Heart right ventricle (tissue), 16 donors: ENCODE measurements at regions not wholly inside any gene's neighbourhood (a gene's known extent, or its start where the extent isn't known, plus 50 kb on each side); places are given as distances from the start of the nearest gene placed in this dataset.

Experiments
- ATAC-seq, 8 donors: fragments of 200-7000 bp; cut with Tn5 transposase; one replicate each; pipeline ENCODE4 v1.9.1; 2020; ENCODE audit warnings: mild to moderate bottlenecking in 8 of 8, moderate library complexity in 8 of 8, moderate number of reproducible peaks in 1 of 8
- DNase-seq, 2 donors: peaks; one replicate each; pipeline ENCODE4 v3.0.0-alpha.2; 2020
- H3K27ac ChIP-seq, 10 donors: fragments of 200-600 bp; sonication (generic) in 2 of 10; one replicate each; pipeline versions ENCODE4 v1.5.0 to v1.8.0; 2020 to 2022; ENCODE audit warnings: mild to moderate bottlenecking in 3 of 10
- H3K27me3 ChIP-seq, 7 donors: fragments of 200-600 bp; one replicate each; pipeline ENCODE4 v1.8.0; 2021 to 2022; ENCODE audit warnings: mild to moderate bottlenecking in 2 of 7
- H3K36me3 ChIP-seq, 9 donors: fragments of 200-600 bp; sonication (generic) in 1 of 9; one replicate each; pipeline versions ENCODE4 v1.5.0 to v1.8.0; 2020 to 2022; ENCODE audit warnings: mild to moderate bottlenecking in 2 of 9
- H3K4me1 ChIP-seq, 9 donors: fragments of 200-600 bp; sonication (generic) in 1 of 9; one replicate each; pipeline versions ENCODE4 v1.5.0 to v1.8.0; 2020 to 2022; ENCODE audit warnings: mild to moderate bottlenecking in 4 of 9
- H3K4me3 ChIP-seq, 10 donors: fragments of 200-600 bp; sonication (generic) in 2 of 10; one replicate each; pipeline versions ENCODE4 v1.5.0 to v1.8.0; 2020 to 2022; ENCODE audit warnings: mild to moderate bottlenecking in 7 of 10, moderate library complexity in 2 of 10
- H3K9me3 ChIP-seq, 11 donors: fragments of 200-600 bp in 10 of 11; sonication (generic) in 2 of 11; one replicate each; pipeline versions ENCODE4 v1.5.0 to v1.8.0; 2013 to 2022; ENCODE audit warnings: mild to moderate bottlenecking in 2 of 11, control low read depth in 1 of 11, moderate library complexity in 1 of 11
- CTCF ChIP-seq, 9 donors: fragments of 200-600 bp; sonication (generic) in 2 of 9; IDR thresholded peaks; one replicate each; pipeline versions ENCODE4 v1.5.0 to v1.8.0; 2021 to 2022; ENCODE audit warnings: antibody characterized with exemption in 9 of 9, mild to moderate bottlenecking in 5 of 9, moderate library complexity in 1 of 9
- WGBS, 2 donors: extraction: QIAGEN DNeasy Blood & Tissue Kit; methylation state at CpG; one replicate each; pipeline ENCODE4 v1.1.7; 2013; ENCODE audit warnings: inconsistent platforms in 1 of 2; 5-methylcytosine and 5-hydroxymethylcytosine counted together
- intact Hi-C, 10 donors: fragments of 100-400 bp; cut with DNase I; formaldehyde crosslinking; loops; one replicate each; pipeline versions ENCODE4 v1.11.1 to v1.14.2; 2022
- donor health status: Arrhythmogenic right ventricular cardiomyopathy.
- donor health status: ischemic (EF 13 %, LVEDD 7.1; RV severe dilation, severe dysfunction).
- donor health status: healthy with polysubstance abuse.
- donor health status: DM: no; HTN: yes; CAD: no.
- donor health status: DM: no; HTN: no; CAD: no.
- donor health status: ischemic (EF 25% LVEDD 6.9; RV normal size, moderate dysfunction).
- donor health status: ischemic (EF 25% LVEDD 5.7; RV mildly dilated, moderate dysfunction).
- donor health status: healthy.
- donor health status: DM: yes; HTN: yes; CAD: no.
- donor health status: Ischemic cardiomyopathy.
- donor health status: ischemic (EF 35%, LVEDD 5.7; RV mildly dilated, moderate dysfunction).
- donor health status: nonischemic (EF 11% LVEDD 7.7; RV severe dilation, severe dysfunction).
- donor health status: DM: yes; HTN: yes; CAD: no.
- donor health status: PGD.
- donor health status: ischemic (EF 29% LVEDD 5.4; RV normal size, mild dysfunction).
- donor health status: nonischemic (EF 23%, LVEDD 6.1; RV moderate dilation, normal function).

GRCh38 chr3:76615719-76616118, 424.2 kb upstream of the ROBO2 start:
- Histone ChIP-seq H3K36me3 (no peaks in the 10 kb centered on the region), H3K4me3 (no peak overlapping the region), H3K27ac (no peak overlapping the region), H3K4me1 (no peaks in the 10 kb centered on the region), H3K9me3 (no peaks in the 10 kb centered on the region), H3K27me3 (no peaks in the 10 kb centered on the region)
- ATAC-seq, result no peak
- WGBS, 2 donors, result 30 to 47% methylated on average over 1 of the region's 1 CpG
- TF ChIP-seq CTCF (IDR thresholded peaks at IDR 0.05), result no peak
- intact Hi-C loops, result no loop called here
- no peak for DNase-seq

GRCh38 chr3:76624164-76624563, 415.7 kb upstream of the ROBO2 start:
- intact Hi-C loops, result no loop called here
- TF ChIP-seq CTCF (IDR thresholded peaks at IDR 0.05), result no peak
- H3K9me3 ChIP-seq, result peaks cover 0 to 8% (median 0%) of the 10 kb centered on the region in 11 donors
- no peak overlapping the region for H3K27ac ChIP-seq
- no peaks in the 10 kb centered on the region for H3K27me3 ChIP-seq
- no peaks in the 10 kb centered on the region for H3K4me1 ChIP-seq
- 80 to 81% methylated on average over 6 of the region's 6 CpGs for WGBS, 2 donors
- H3K4me3 ChIP-seq, result no peak overlapping the region
- H3K36me3 ChIP-seq, result no peaks in the 10 kb centered on the region
- DNase-seq, result no peak
- ATAC-seq, result no peak

GRCh38 chr3:76627236-76627635, 412.7 kb upstream of the ROBO2 start:
- Histone ChIP-seq H3K27me3 (no peaks in the 10 kb centered on the region), H3K36me3 (no peaks in the 10 kb centered on the region), H3K4me3 (no peak overlapping the region), H3K9me3 (peaks cover 0 to 8% (median 0%) of the 10 kb centered on the region in 11 donors), H3K4me1 (no peaks in the 10 kb centered on the region), H3K27ac (no peak overlapping the region)
- TF ChIP-seq CTCF (IDR thresholded peaks at IDR 0.05), result no peak
- no peak for ATAC-seq
- DNase-seq, result no peak
- intact Hi-C loops, result no loop called here
- 35 to 52% methylated on average over 4 of the region's 4 CpGs for WGBS, 2 donors

GRCh38 chr3:76631251-76631650, 408.6 kb upstream of the ROBO2 start:
- no peak for TF ChIP-seq CTCF (IDR thresholded peaks at IDR 0.05)
- no peaks in the 10 kb centered on the region for H3K9me3 ChIP-seq
- no peaks in the 10 kb centered on the region for H3K4me1 ChIP-seq
- 82 to 87% methylated on average over 4 of the region's 4 CpGs for WGBS, 2 donors
- no peak for ATAC-seq
- no peaks in the 10 kb centered on the region for H3K27me3 ChIP-seq
- no peaks in the 10 kb centered on the region for H3K36me3 ChIP-seq
- H3K27ac ChIP-seq, result no peak overlapping the region
- no peak for DNase-seq
- intact Hi-C loops, result no loop called here
- no peak overlapping the region for H3K4me3 ChIP-seq

- H3K27me3 ChIP-seq, result no peaks in the 10 kb centered on the region
- TF ChIP-seq CTCF (IDR thresholded peaks at IDR 0.05), result no peak
- ATAC-seq (no peak), DNase-seq (no peak)
- no peak overlapping the region for H3K4me3 ChIP-seq
- no peaks in the 10 kb centered on the region for H3K4me1 ChIP-seq
- no peaks in the 10 kb centered on the region for H3K9me3 ChIP-seq
- H3K27ac ChIP-seq, result no peak overlapping the region
- H3K36me3 ChIP-seq, result no peaks in the 10 kb centered on the region
- intact Hi-C loops, result no loop called here
Observed at GRCh38 chr3:76638006-76638405, 401.9 kb upstream of the ROBO2 start.
